ENCODE measurements at regions not wholly inside any gene's neighbourhood (a gene's known extent, or its start where the extent isn't known, plus 50 kb on each side); places are given as distances from the start of the nearest gene placed in this dataset.

GRCh38 chr1:232110281-232111090 lies 483.9 kb downstream of the DISC1 start:
- Histone ChIP-seq H3K36me3 (ENCODE audit: control insufficient read depth, insufficient read depth, low read length) (no peaks in the 10 kb centered on the region), H3K4me3 (ENCODE audit: low read depth, low read length) (no peak overlapping the region), H3K27me3 (replicated peaks; ENCODE audit: control insufficient read depth, insufficient read depth, low read length) (no peaks in the 10 kb centered on the region), H3K9me3 (no peaks in the 10 kb centered on the region), H3K4me1 (no peaks in the 10 kb centered on the region)
- Mint-ChIP-seq H3K4me1 (ENCODE audit: low read depth, unreplicated experiment) (no peaks in the 10 kb centered on the region), H3K27ac (ENCODE audit: unreplicated experiment) (no peak overlapping the region), H3K36me3 (ENCODE audit: insufficient read depth, unreplicated experiment) (no peaks in the 10 kb centered on the region), H3K9me3 (ENCODE audit: unreplicated experiment) (no peaks in the 10 kb centered on the region), H3K4me3 (ENCODE audit: unreplicated experiment) (no peak overlapping the region), H3K27me3 (ENCODE audit: insufficient read depth, unreplicated experiment) (peaks cover 7% of the 10 kb centered on the region)
- no peak for DNase-seq
- no TSS peak for BruUV-seq (replicated peaks)
- POLR2A ChIA-PET = no interaction called here
- intact Hi-C loops (cut with micrococcal nuclease; ENCODE audit: unreplicated experiment) = no loop called here
- TF ChIP-seq CTCF (IDR thresholded peaks at IDR 0.05; ENCODE audit: insufficient read depth in 1 of 2, low read depth in 1 of 2, low read length in 1 of 2, severe bottlenecking in 1 of 2, unreplicated experiment in 1 of 2) = no peak
- CTCF ChIA-PET = no interaction called here

GRCh38 chr1:232109391-232109790 lies 482.8 kb downstream of the DISC1 start:
- Mint-ChIP-seq H3K27ac (ENCODE audit: unreplicated experiment) (no peak overlapping the region), H3K4me1 (ENCODE audit: low read depth, unreplicated experiment) (no peaks in the 10 kb centered on the region), H3K4me3 (ENCODE audit: unreplicated experiment) (no peak overlapping the region), H3K36me3 (ENCODE audit: insufficient read depth, unreplicated experiment) (no peaks in the 10 kb centered on the region), H3K9me3 (ENCODE audit: unreplicated experiment) (no peaks in the 10 kb centered on the region), H3K27me3 (ENCODE audit: insufficient read depth, unreplicated experiment) (peaks cover 17% of the 10 kb centered on the region)
- ChIA-PET CTCF (no interaction called here), POLR2A (no interaction called here)
- no peaks in the 10 kb centered on the region for H3K4me1 ChIP-seq
- no peak overlapping the region for H3K4me3 ChIP-seq (ENCODE audit: low read depth, low read length)
- no TSS peak for BruUV-seq (replicated peaks)
- TF ChIP-seq CTCF (IDR thresholded peaks at IDR 0.05; ENCODE audit: insufficient read depth in 1 of 2, low read depth in 1 of 2, low read length in 1 of 2, severe bottlenecking in 1 of 2, unreplicated experiment in 1 of 2) = no peak
- no peaks in the 10 kb centered on the region for H3K9me3 ChIP-seq
- no peaks in the 10 kb centered on the region for H3K27me3 ChIP-seq (replicated peaks; ENCODE audit: control insufficient read depth, insufficient read depth, low read length)
- H3K36me3 ChIP-seq (ENCODE audit: control insufficient read depth, insufficient read depth, low read length) = no peaks in the 10 kb centered on the region
- intact Hi-C loops (cut with micrococcal nuclease; ENCODE audit: unreplicated experiment) = no loop called here
- no peak for DNase-seq

GRCh38 chr1:232108598-232108997 lies 482.0 kb downstream of the DISC1 start:
- H3K36me3 ChIP-seq (ENCODE audit: control insufficient read depth, insufficient read depth, low read length) = no peaks in the 10 kb centered on the region
- intact Hi-C loops (cut with micrococcal nuclease; ENCODE audit: unreplicated experiment) = no loop called here
- no peaks in the 10 kb centered on the region for H3K4me1 ChIP-seq
- Mint-ChIP-seq H3K4me1 (ENCODE audit: low read depth, unreplicated experiment) (no peaks in the 10 kb centered on the region), H3K4me3 (ENCODE audit: unreplicated experiment) (no peak overlapping the region), H3K27me3 (ENCODE audit: insufficient read depth, unreplicated experiment) (peaks cover 17% of the 10 kb centered on the region), H3K27ac (ENCODE audit: unreplicated experiment) (no peak overlapping the region), H3K36me3 (ENCODE audit: insufficient read depth, unreplicated experiment) (no peaks in the 10 kb centered on the region), H3K9me3 (ENCODE audit: unreplicated experiment) (no peaks in the 10 kb centered on the region)
- TF ChIP-seq CTCF (IDR thresholded peaks at IDR 0.05; ENCODE audit: insufficient read depth in 1 of 2, low read depth in 1 of 2, low read length in 1 of 2, severe bottlenecking in 1 of 2, unreplicated experiment in 1 of 2) = no peak
- no peak for DNase-seq
- ChIA-PET POLR2A (no interaction called here), CTCF (no interaction called here)
- H3K27me3 ChIP-seq (replicated peaks; ENCODE audit: control insufficient read depth, insufficient read depth, low read length) = no peaks in the 10 kb centered on the region
- no TSS peak for BruUV-seq (replicated peaks)
- H3K9me3 ChIP-seq = no peaks in the 10 kb centered on the region
- H3K4me3 ChIP-seq (ENCODE audit: low read depth, low read length) = no peak overlapping the region
